C4-2B (cell line): ENCODE measurements at regions not wholly inside any gene's neighbourhood (a gene's known extent, or its start where the extent isn't known, plus 50 kb on each side); places are given as distances from the start of the nearest gene placed in this dataset.

Experiments used
- ZFX ChIP-seq: fragments of 450-650 bp; IDR thresholded peaks from 2 replicates; pipeline ENCODE4 v1.6.1; 2017
- TF ChIP-seq, protein P1 (sequence below): fragments of 450-650 bp; conservative IDR thresholded peaks from 2 replicates; pipeline ENCODE4 v1.5.1; 2017; ENCODE audit warnings: mild to moderate bottlenecking

DNA sequence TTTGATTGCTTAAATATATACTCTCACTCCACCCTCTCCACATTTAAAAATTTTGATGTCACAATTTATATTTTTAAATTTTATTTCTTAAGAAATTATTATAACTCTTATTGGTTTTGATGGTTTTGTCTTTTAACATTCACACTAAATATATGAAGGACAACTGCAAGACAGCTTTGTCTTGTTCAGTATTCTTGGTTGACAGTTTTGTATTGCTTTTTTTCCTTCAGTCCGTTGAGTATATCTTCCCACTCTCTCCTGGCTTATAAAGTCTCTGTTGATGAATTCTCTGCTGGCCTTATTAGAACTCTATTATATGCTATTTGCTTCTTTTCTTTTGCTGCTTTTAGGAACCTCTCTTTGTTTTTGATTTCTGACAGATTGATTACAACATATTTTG, 392.2 kb downstream of the C6orf118 start:
- TF ChIP-seq, protein P1, sequence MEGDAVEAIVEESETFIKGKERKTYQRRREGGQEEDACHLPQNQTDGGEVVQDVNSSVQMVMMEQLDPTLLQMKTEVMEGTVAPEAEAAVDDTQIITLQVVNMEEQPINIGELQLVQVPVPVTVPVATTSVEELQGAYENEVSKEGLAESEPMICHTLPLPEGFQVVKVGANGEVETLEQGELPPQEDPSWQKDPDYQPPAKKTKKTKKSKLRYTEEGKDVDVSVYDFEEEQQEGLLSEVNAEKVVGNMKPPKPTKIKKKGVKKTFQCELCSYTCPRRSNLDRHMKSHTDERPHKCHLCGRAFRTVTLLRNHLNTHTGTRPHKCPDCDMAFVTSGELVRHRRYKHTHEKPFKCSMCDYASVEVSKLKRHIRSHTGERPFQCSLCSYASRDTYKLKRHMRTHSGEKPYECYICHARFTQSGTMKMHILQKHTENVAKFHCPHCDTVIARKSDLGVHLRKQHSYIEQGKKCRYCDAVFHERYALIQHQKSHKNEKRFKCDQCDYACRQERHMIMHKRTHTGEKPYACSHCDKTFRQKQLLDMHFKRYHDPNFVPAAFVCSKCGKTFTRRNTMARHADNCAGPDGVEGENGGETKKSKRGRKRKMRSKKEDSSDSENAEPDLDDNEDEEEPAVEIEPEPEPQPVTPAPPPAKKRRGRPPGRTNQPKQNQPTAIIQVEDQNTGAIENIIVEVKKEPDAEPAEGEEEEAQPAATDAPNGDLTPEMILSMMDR: no peak
- no peak for TF ChIP-seq ZFX
